HG03280 (cell line): ENCODE measurements at regions not wholly inside any gene's neighbourhood (a gene's known extent, or its start where the extent isn't known, plus 50 kb on each side); places are given as distances from the start of the nearest gene placed in this dataset.

Experiments
- ATAC-seq: cut with Tn5 transposase; IDR thresholded peaks from one replicate; pipeline ENCODE4 v1.9.1; 2021; ENCODE audit warnings: mild to moderate bottlenecking, moderate library complexity; ENCODE audit not compliant: unreplicated experiment

DNA sequence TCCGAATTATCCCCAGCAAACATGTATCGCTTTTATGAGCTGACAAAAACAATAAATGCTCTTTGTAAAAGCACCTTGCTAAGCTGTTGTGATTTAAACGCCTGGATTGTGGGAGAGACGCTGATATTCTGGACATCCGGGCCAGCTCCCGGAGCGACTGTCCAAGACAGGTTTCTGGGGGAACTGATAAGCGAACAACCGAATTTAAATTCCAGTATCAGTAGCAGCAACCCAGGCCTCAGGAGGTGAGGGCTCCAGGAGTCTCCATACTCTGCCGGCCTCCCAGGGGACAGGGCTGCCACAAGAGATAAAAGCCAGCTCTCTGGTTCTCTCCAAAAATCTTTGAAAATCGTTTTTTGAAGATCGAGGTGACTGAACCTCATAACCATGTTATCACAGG lies 50.3 kb upstream of the VSTM2B start:
- ATAC-seq, result no peak
